GM12875 (cell line): ENCODE measurements at regions not wholly inside any gene's neighbourhood (a gene's known extent, or its start where the extent isn't known, plus 50 kb on each side); places are given as distances from the start of the nearest gene placed in this dataset.
A peak's percentile ranks its signal among the peaks of the same experiment; 100 is the strongest.
"Not testable (repeated sequence)": the region's sequence is repeated elsewhere in the genome, so short reads cannot be mapped to it uniquely, and the experiment has no call there.

Source experiments
- H3K4me3 ChIP-seq: one replicate; pipeline ENCODE4 v1.5.1; 2011; ENCODE audit warnings: low read depth, low read length, control low read depth
- TF ChIP-seq, protein P1 (sequence below): IDR thresholded peaks from 2 replicates; pipeline ENCODE4 v1.5.1; 2011; ENCODE audit warnings: low read depth, mild to moderate bottlenecking, control low read depth, inconsistent platforms, low read length, moderate library complexity, borderline replicate concordance; ENCODE audit not compliant: insufficient read depth

DNA sequence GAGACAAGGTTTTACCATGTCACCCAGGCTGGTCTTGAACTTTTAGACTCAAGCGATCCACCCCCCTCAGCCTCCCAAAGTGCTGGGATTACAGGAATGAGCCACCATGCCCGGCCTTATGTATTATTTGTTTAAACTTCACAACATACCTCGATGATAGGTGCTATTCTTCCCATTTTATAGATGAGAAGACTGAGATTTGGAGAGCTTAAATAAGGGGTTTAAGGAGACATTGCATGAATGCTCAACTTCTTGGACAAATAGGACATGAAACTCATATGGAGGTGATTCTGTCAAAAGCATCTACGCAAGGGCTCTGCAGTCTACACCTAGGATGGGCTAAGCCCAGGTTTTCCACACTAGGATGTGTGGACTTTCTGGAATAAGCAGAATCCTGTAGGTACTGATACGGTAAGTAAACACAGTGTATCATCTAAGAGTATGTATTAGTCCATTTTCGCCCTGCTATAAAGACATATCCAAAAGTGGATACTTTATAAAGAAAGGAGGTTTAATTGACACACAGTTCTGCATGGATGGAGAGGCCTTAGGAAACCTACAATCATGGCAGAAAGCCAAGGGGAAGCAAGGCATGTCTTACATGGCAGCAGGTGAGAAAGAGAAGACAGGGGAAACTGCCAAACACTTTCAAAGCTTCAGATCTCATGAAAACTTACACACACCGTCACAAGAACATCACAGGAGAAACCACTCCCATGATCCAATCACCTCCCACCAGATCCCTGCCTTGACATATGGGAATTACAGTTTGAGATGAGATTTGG, 62.8 kb upstream of the CAPRIN1 start:
- TF ChIP-seq, protein P1, sequence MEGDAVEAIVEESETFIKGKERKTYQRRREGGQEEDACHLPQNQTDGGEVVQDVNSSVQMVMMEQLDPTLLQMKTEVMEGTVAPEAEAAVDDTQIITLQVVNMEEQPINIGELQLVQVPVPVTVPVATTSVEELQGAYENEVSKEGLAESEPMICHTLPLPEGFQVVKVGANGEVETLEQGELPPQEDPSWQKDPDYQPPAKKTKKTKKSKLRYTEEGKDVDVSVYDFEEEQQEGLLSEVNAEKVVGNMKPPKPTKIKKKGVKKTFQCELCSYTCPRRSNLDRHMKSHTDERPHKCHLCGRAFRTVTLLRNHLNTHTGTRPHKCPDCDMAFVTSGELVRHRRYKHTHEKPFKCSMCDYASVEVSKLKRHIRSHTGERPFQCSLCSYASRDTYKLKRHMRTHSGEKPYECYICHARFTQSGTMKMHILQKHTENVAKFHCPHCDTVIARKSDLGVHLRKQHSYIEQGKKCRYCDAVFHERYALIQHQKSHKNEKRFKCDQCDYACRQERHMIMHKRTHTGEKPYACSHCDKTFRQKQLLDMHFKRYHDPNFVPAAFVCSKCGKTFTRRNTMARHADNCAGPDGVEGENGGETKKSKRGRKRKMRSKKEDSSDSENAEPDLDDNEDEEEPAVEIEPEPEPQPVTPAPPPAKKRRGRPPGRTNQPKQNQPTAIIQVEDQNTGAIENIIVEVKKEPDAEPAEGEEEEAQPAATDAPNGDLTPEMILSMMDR, result no peak
- no peak overlapping the region for H3K4me3 ChIP-seq

DNA sequence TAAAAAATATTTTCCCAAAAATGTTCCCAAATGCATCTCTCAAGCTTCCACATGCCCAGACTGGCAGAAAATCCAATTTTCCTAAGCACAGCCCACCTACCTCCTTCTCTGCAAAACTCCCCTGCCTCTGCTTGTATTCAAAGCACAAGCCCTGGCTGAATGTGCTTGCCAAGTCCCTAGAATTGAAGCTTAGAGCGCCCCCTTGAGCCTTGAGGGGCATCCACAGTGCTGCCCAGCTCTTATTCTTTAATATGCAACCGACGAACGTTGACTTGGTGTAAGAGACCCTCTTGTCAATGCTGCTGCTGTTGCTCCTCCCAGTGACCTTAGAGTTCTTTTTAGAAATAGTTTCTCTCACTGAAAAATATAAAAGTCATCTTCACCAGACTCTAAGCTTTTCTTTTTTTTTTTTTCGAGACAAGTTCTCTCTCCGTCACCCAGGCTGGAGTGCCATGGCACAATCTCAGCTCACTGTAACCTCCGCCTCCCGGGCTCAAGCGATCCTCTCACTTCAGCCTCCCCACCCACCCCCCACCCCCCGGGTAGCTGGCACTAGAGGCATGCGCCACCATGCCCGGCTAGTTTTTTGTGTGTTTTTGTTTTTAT, 63.5 kb upstream of the CAPRIN1 start:
- no peak overlapping the region for H3K4me3 ChIP-seq
- TF ChIP-seq, protein P1, result peak; percentile 79

DNA sequence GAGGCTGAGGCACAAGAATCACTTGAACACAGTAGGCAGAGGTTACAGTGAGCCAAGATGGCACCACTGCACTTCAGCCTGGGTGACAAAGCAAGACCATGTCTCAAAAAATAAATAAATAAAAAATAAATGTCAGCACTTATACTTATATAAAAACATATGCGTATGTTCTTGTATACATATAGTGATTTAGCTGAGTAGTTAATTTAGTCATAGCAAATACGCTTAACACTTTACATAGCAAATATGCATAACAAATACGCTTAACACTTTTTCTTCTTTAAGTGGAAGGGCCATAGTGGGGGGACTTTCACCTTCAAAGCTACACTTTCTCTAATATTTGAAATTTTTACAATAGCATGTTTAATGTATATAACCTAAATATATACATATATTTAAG, 64.0 kb upstream of the CAPRIN1 start:
- no peak overlapping the region for H3K4me3 ChIP-seq
- TF ChIP-seq, protein P1, result no peak

DNA sequence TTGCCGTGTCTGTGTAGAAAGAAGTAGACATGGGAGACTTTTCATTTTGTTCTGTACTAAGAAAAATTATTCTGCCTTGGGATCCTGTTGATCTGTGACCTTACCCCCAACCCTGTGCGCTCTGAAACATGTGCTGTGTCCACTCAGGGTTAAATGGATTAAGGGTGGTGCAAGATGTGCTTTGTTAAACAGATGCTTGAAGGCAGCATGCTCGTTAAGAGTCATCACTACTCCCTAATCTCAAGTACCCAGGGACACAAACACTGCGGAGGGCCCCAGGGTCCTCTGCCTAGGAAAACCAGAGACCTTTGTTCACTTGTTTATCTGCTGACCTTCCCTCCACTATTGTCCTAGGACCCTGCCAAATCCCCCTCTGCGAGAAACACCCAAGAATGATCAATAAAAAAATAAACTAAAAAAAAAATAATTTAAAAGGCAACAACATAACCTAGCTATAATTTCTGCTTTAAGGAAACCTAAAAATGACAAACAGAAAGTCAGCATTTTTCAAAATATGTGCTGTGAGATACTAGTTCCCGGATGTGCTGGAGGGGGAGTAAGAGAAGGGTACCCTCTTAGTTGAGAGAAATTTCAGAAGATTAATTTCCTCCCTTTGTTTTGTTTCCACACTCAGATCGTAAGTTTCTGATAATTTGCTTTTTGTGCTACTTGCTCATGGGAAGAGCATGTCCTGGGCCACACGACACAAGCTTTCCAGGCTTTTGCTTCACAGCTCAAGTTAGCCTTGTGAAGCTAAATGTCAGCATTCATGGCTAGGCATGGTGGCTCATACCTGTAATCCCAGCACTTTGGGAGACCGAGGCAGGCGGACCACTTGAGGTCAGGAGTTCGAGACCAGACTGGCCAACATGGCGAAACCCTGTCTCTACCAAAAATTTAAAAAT, 64.7 kb upstream of the CAPRIN1 start:
- not testable (repeated sequence) for H3K4me3 ChIP-seq

DNA sequence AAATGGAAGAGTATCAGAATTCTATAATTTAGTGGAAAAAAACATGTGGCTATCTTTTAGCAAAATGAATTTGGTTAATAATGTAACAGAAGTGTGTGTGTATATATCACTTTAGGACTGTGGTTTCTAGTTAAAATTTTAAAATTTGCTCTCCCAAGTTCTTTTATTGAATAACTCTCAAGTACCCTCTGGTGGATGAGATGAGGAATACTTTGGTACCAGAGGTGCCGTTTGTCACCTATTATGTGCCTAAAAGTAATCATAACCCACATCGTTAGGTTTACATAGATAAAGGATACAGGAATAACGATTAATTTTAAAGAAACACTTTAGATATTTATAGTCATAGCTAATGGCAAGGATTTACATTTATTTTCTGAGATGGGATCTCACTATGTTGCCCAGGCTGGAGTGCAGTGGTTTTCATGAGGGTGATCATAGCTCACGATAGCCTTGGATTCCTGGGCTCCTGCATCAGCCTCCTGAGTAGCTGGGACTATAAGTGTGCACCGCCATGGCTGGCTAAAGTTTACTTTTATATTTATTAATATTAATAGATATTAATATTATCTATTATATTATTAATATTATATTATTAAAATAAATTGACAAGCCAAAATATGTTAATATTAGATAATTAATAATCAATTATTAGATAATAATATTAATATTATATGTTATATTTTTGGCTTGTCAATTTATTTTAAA, 66.7 kb upstream of the CAPRIN1 start:
- H3K4me3 ChIP-seq, result no peak overlapping the region
- TF ChIP-seq, protein P1, result no peak

DNA sequence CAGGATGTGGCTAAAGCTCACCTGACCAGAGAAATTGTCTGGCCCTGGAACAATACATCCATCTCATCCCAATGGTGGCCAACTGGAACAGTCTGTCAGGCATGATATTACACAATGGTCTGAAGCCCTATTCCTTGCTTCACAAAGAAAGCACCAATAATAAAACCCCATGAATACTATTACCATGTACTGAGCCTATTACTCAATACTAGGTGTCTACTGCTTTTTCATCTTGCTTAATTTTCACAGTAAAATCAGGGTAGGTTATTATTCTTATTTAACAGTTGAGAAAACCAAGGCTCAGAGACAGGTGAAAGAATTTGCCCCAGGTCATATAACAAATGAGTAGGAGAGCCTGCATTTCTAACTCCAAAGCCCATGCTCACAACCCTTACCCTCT, 68.9 kb upstream of the CAPRIN1 start:
- TF ChIP-seq, protein P1, result no peak
- no peak overlapping the region for H3K4me3 ChIP-seq

DNA sequence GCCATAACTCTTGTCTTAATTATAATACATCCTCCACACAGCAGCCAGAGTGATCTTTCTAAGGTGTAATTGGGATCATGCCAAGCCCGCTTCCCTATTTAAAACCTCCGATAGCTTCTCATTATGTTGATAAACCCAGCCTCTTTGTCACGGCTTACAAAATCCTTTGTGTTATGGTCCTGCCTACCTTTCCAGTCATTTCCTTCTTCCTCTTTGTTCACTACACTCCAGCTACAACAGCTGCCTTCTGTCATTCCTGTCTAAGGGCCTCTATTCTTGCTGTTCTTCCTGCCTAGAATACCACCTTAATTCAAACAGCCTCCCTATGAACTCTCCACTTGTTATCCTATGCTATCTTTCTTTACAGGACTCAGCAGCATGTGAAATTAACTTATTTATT, 70.6 kb upstream of the CAPRIN1 start:
- TF ChIP-seq, protein P1, result no peak
- no peak overlapping the region for H3K4me3 ChIP-seq
